Ishikawa (cell line): ENCODE measurements at regions not wholly inside any gene's neighbourhood (a gene's known extent, or its start where the extent isn't known, plus 50 kb on each side); places are given as distances from the start of the nearest gene placed in this dataset.

Experiments used
- CEBPB ChIP-seq: IDR thresholded peaks from 2 replicates; pipeline ENCODE4 v1.6.1; 2012
- CREB1 ChIP-seq: IDR thresholded peaks from 2 replicates; pipeline ENCODE4 v1.6.1; 2012; ENCODE audit warnings: low read depth
- EGR1 ChIP-seq: IDR thresholded peaks from 2 replicates; pipeline ENCODE4 v1.6.1; 2012
- EP300 ChIP-seq: IDR thresholded peaks from 2 replicates; pipeline ENCODE4 v1.6.1; 2012; ENCODE audit warnings: borderline replicate concordance
- FOXM1 ChIP-seq: IDR thresholded peaks from 2 replicates; pipeline ENCODE4 v1.6.1; 2012; ENCODE audit warnings: low read depth, borderline replicate concordance
- MAX ChIP-seq: IDR thresholded peaks from 2 replicates; pipeline ENCODE4 v1.6.1; 2012
- NFIC ChIP-seq: IDR thresholded peaks from 2 replicates; pipeline ENCODE4 v1.6.1; 2012
- RAD21 ChIP-seq: IDR thresholded peaks from 2 replicates; pipeline ENCODE4 v1.6.1; 2012; ENCODE audit warnings: low read depth
- REST ChIP-seq: IDR thresholded peaks from 2 replicates; pipeline ENCODE4 v1.6.1; 2012; ENCODE audit warnings: low read depth, mild to moderate bottlenecking
- TAF1 ChIP-seq: IDR thresholded peaks from 2 replicates; pipeline ENCODE4 v1.6.1; 2012; ENCODE audit warnings: low read depth, mild to moderate bottlenecking
- TCF12 ChIP-seq: IDR thresholded peaks from 2 replicates; pipeline ENCODE4 v1.6.1; 2012; ENCODE audit warnings: low read depth
- TEAD4 ChIP-seq: IDR thresholded peaks from 2 replicates; pipeline ENCODE4 v1.6.1; 2012
- USF1 ChIP-seq: IDR thresholded peaks from 2 replicates; pipeline ENCODE4 v1.6.1; 2012
- YY1 ChIP-seq: IDR thresholded peaks from 2 replicates; pipeline ENCODE4 v1.6.1; 2012; ENCODE audit warnings: low read depth
- ZBTB7A ChIP-seq: IDR thresholded peaks from 2 replicates; pipeline ENCODE4 v1.6.1; 2012; ENCODE audit warnings: low read depth

- peak; percentile 51 for TF ChIP-seq TEAD4
- no peak for TF ChIP-seq ZBTB7A
- TF ChIP-seq REST = no peak
- TF ChIP-seq EGR1 = no peak
- peak; percentile 37 for TF ChIP-seq NFIC
- TF ChIP-seq EP300 = peak; percentile 49; the same call in 1 of the 2 replicates
These were observed 351.1 kb upstream of the DEPDC1 start for GRCh38 chr1:68848017-68848416.

GRCh38 chr1:68868606-68869005 lies 371.7 kb upstream of the DEPDC1 start:
- TF ChIP-seq EGR1 = no peak
- no peak for TF ChIP-seq NFIC
- TF ChIP-seq EP300 = no peak
- no peak for TF ChIP-seq RAD21
- no peak for TF ChIP-seq FOXM1
- no peak for TF ChIP-seq CEBPB
- TF ChIP-seq ZBTB7A = no peak
- no peak for TF ChIP-seq CREB1
- TF ChIP-seq USF1 = no peak
- TF ChIP-seq REST = no peak
- no peak for TF ChIP-seq YY1
- TF ChIP-seq TEAD4 = no peak
- TF ChIP-seq MAX = no peak
- TF ChIP-seq TAF1 = no peak
- TF ChIP-seq TCF12 = no peak

GRCh38 chr1:68873144-68873543 lies 376.3 kb upstream of the DEPDC1 start:
- no peak for TF ChIP-seq ZBTB7A
- TF ChIP-seq RAD21 = no peak
- TF ChIP-seq NFIC = no peak
- TF ChIP-seq TAF1 = no peak
- no peak for TF ChIP-seq EGR1
- no peak for TF ChIP-seq MAX
- TF ChIP-seq TEAD4 = no peak
- no peak for TF ChIP-seq FOXM1
- no peak for TF ChIP-seq USF1
- TF ChIP-seq EP300 = no peak
- TF ChIP-seq YY1 = no peak
- TF ChIP-seq CREB1 = no peak
- no peak for TF ChIP-seq TCF12
- no peak for TF ChIP-seq REST
- TF ChIP-seq CEBPB = no peak

- no peak for TF ChIP-seq NFIC
- TF ChIP-seq TAF1 = no peak
- no peak for TF ChIP-seq CREB1
- TF ChIP-seq USF1 = no peak
- TF ChIP-seq REST = no peak
These were observed 392.6 kb upstream of the DEPDC1 start for GRCh38 chr1:68889471-68889870.
